Activated T-cell treated with anti-CD3 and anti-CD28 coated beads, Interleukin-2, amount 50 U/mL, for 48 hours (primary cell): ENCODE measurements at regions not wholly inside any gene's neighbourhood (a gene's known extent, or its start where the extent isn't known, plus 50 kb on each side); places are given as distances from the start of the nearest gene placed in this dataset.

Experiments used
- DNase-seq, 2 experiments: peaks; one replicate each; pipeline ENCODE4 v3.0.0-alpha.2; 2020

- no peak for DNase-seq
Observed at GRCh38 chr5:2488593-2488992, 262.9 kb downstream of the IRX2 start.

GRCh38 chr5:2487152-2487763 lies 264.2 kb downstream of the IRX2 start:
- DNase-seq = no peak

- DNase-seq = no peak
Observed at GRCh38 chr5:2486373-2486772, 265.1 kb downstream of the IRX2 start.

- no peak for DNase-seq
Observed at GRCh38 chr5:2482778-2483177, 268.7 kb downstream of the IRX2 start.

DNA sequence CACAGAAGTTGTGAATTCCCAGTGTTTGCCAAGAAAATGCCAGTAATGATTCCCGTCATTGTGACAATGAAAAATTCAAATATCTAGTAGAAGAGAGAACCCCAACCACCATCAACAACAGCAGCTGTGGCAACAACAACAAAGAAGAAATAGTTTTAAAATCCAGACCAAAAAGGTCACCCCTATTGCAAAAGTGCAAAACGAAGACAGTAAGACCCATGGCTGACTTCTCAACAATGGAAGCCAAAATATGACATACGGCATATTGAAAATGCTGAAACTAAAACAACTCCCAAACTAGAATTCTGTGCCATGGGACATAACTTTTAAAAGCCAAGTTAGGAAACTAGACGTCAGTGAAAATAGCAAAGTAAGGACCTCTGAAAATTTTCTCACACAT lies 270.6 kb downstream of the IRX2 start:
- no peak for DNase-seq

- DNase-seq = no peak
Observed at GRCh38 chr5:2475902-2476301, 275.6 kb downstream of the IRX2 start.

DNA sequence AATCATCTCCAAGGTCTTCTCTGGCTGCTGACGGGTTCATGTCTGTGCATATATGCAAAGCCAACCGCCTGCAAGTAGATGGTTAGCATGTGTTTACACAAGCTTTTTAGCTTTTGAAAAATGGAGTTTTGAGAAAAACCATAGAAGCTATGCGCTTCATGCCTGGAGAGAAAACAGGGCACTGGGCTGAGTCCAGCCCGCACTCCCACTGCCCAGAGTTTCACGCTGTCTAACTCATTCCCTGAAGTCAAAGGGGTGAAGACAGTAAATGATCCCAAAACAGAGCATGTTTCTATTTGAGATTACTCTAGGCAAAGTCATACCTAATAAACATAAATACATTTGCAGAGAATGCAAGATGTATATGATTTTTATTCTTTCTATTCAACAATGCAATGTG lies 278.8 kb downstream of the IRX2 start:
- DNase-seq = no peak

DNA sequence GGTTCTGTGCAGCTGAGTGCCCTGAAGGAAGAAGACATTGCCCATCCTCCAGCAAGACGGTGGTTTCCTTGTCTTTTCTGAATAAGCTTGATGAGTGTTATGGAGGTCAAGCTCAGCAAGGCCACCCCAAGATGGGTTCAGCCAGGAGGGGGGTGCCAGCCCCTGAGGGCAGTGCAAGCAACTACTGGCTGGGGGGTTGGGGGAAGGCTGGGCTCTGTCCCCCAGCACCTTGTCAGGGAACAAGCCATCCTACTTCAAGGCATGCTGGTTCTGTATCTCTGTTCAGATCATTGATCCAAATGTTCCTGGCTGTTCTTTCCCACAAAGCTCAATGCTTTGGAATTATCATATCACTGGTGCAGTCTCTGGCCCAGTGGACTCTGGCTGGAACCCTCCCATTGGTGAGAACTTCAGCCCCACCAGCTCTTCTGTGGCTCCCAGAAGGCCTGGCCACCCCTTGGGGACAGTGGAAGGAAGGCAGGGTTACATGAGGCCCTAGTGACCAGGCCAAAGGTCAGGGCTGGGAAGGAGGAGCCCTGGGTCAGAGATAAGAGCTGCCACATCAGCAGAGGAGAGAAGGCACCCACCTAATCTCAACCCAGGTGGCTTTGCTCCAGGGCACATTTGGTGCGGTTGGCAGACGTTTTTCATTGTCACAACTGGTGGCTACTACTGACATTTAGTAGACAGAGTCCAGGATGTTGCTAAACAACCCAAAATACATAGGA lies 280.2 kb downstream of the IRX2 start:
- no peak for DNase-seq

DNA sequence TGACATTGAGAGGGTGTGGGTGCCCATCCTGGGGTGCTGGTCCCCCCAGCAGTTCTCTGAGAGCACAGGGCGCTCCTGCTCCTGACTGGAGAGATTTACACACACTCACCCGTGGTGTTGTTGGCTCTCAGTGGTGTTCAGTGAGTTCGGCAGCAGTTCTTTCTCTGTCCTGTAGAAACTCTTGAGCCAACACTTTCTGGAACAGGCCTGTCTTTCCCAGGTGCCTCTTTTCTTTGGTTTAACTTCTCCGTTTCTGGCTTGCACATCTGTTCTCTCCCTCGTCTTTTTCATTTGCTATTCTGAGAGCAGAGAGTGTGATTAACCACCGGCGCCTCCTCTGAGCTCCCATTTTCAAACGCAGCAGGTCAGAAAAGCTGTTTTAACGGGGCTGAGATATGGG lies 284.5 kb downstream of the IRX2 start:
- no peak for DNase-seq

DNA sequence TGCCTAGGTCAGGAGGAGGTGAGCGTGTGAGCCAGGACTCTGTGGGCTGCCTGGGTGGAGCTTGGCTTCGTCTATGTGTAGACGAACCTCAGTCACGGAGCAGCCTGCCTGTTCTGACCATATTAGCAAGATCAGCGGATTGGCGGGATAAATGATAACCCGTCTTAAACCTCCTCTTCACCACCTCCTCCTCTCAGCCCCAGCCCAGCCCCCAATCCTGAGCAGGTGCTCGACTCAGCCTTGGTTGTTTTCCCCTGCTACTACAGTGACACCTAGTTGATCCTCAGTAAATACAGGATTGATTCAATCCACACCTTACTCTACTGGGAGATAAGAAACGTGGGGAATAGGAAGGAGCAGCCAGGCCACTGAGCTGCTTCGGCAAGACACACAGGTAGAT lies 286.1 kb downstream of the IRX2 start:
- DNase-seq = no peak

DNA sequence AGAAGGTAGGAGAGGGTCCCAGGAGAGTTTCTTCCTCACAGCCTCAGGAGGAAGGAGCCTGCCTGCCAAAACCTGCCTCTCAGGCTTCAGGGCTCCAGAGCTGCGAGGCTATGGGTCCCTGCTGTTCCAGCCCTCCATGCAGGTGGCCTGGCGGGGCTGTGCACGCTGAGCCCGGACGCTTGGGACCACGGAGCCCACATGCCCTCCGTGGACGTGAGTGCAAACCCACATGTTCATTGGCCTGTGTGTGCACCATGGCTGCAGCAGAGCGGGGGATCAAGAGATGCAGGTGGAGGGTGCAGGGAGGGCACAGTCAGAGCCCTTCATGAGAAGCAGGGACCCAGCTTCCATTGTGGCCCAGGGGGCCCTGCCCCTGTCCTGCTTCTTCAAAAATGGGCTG lies 287.3 kb downstream of the IRX2 start:
- no peak for DNase-seq

GRCh38 chr5:2461701-2462691 lies 289.5 kb downstream of the IRX2 start:
- no peak for DNase-seq

GRCh38 chr5:2460098-2460497 lies 291.4 kb downstream of the IRX2 start:
- DNase-seq = no peak

GRCh38 chr5:2459251-2459650 lies 292.2 kb downstream of the IRX2 start:
- DNase-seq = no peak

DNA sequence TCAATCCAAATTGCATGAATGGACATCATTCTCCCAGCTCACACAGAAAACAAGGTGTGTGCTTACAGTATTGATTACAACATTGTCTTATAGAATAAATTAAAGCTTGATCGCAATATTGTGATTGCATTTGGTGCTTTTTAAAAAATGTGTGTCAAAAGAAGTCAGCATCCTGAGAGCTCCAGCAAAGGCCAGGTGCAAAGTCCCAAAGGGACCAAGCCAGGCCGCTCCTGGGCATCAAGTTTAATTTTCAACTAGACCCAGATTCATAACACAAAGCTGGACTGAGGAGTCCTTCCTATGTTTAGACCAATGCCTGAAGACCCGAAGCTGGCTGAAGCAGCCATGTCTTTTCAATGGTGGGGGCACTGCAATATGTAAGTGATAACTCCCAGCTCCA lies 295.6 kb downstream of the IRX2 start:
- DNase-seq = no peak

DNA sequence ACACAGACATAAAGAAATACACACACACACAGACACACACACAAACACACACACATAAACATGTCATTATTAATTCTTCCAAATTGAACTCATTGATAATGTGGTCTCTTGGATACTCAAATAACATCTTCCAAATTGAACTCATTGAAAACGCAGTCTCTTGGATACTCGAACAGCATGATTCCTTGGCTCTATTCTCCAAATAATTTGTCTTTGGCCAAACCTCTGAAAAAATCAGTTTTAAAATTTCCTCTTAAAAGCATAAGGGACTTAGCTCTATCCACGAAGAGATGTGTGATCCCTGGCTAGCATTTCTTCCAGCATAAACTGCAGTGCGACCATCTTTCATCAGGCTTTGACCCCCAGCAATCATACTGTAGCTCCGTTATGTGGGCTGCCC lies 296.6 kb downstream of the IRX2 start:
- no peak for DNase-seq

DNA sequence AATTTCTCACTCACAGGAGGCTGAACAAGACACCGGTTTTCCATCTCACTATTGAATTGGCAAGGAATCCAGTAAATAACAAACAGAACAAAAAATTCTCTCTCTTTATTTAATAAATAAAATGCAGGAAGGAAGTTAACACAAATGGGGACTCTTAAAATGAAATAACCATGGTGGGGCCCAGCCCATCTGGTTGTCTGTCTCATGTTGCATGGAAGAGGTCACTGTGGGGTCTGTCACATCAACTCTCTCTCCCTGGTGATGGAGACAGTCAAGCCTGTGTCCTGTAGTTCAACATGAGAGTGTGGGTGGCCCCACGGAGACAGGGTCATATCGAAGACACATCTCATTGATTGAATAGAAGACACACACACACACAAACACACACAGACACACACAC lies 297.7 kb downstream of the IRX2 start:
- no peak for DNase-seq

- no peak for DNase-seq
Observed at GRCh38 chr5:2451100-2451499, 300.4 kb downstream of the IRX2 start.

GRCh38 chr5:2442496-2443354 lies 308.8 kb downstream of the IRX2 start:
- no peak for DNase-seq

DNA sequence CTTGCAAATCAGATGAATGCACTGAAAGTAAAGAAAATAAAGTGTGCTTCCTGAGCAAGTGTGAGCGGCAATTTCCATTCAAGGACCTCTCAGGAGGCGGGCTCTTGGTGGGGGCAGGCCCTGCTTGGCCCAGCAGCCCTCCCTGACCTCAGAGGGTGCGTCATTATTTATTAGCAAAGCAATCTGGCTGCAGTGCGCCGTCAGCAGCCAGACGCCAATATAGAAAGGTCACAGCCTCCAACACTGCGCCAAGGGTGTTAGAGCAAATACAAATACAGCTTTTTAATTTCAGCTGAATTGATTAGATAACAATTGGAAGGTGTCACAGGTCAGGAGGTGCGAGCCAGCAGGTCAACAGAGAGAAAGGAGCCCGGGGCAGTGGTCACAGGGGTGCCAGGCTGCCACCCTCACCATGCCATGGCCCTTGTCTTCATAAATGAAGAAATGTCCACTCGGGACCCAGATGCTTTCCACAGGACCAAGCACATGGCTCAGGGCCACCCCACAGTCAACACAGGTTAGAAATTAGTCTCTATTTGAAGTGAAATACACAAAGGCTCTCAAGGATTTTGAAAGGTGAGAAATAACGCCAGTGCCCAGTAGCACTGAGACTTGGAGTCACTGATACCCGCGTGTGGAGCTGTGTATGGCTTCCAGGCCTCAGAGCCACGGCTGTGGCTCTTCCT lies 309.8 kb downstream of the IRX2 start:
- no peak for DNase-seq

DNA sequence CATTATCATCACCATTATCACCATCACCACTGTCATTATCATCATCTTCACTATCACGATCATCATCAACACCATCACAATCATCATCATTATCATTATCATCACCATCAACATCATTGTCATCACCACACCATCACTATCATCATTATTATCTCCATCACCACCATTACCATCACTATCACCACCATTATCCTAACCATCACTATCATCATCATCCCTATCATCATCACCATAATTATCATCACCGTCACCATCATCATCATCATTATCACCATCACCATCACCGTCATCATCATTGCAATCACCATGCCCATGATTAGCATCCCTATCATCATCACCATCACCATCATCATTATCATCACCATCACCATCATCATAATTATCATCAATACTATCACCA lies 311.9 kb downstream of the IRX2 start:
- no peak for DNase-seq

DNA sequence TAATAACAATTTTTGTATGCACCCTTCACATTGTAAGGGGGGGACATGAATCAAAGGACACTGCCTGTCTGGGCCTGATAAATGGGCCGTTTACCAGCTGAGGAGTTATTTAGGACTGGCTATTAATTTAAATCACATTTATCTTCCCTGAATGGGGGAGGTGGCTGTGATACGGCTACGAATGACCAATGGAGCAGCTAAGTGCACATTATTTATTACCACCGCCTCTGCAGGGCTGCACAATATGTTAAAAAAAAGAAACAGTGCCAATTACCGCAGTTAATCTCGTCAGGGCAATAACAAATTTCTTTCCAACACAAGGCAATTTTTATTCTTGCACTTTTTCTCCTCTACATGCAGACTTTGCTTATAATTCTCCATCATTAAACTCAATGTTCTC lies 318.4 kb downstream of the IRX2 start:
- DNase-seq = no peak
